ENCODE measurements at regions not wholly inside any gene's neighbourhood (a gene's known extent, or its start where the extent isn't known, plus 50 kb on each side); places are given as distances from the start of the nearest gene placed in this dataset.

DNA sequence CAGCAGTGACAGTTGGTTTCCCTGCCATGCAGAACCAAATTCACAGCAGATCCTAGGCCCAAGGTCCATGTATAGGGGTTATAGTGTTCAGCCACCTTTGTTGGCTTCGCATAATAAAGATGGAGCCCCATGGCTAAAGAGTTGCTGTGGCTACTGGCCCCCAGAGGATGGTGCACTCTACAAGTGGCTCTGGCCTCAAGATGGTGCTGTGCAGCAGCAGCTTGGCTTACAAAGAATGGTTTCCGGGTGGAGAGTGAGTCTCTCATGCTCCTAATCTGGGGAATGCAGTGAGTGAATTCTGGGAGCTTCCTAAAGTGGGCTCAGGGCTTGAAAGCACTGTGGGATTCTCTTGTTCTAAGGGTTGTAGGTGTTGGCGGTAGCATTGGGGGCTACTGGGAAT, 1199.7 kb downstream of the CNTNAP5 start:
- TF ChIP-seq, protein P1, sequence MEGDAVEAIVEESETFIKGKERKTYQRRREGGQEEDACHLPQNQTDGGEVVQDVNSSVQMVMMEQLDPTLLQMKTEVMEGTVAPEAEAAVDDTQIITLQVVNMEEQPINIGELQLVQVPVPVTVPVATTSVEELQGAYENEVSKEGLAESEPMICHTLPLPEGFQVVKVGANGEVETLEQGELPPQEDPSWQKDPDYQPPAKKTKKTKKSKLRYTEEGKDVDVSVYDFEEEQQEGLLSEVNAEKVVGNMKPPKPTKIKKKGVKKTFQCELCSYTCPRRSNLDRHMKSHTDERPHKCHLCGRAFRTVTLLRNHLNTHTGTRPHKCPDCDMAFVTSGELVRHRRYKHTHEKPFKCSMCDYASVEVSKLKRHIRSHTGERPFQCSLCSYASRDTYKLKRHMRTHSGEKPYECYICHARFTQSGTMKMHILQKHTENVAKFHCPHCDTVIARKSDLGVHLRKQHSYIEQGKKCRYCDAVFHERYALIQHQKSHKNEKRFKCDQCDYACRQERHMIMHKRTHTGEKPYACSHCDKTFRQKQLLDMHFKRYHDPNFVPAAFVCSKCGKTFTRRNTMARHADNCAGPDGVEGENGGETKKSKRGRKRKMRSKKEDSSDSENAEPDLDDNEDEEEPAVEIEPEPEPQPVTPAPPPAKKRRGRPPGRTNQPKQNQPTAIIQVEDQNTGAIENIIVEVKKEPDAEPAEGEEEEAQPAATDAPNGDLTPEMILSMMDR (IDR thresholded peaks at IDR 0.05): no peak
- peaks cover 48% of the 10 kb centered on the region for H3K9me3 Mint-ChIP-seq (ENCODE audit: unreplicated experiment)
- no peak overlapping the region for H3K4me3 Mint-ChIP-seq (ENCODE audit: unreplicated experiment)
- H3K27me3 Mint-ChIP-seq (ENCODE audit: unreplicated experiment): no peaks in the 10 kb centered on the region
- no peaks in the 10 kb centered on the region for H3K36me3 Mint-ChIP-seq (ENCODE audit: unreplicated experiment)
- no peak overlapping the region for H3K27ac Mint-ChIP-seq (ENCODE audit: unreplicated experiment)
- no peaks in the 10 kb centered on the region for H3K4me1 Mint-ChIP-seq (ENCODE audit: unreplicated experiment)
- DNase-seq (ENCODE audit: extremely low spot score, unreplicated experiment): no peak

DNA sequence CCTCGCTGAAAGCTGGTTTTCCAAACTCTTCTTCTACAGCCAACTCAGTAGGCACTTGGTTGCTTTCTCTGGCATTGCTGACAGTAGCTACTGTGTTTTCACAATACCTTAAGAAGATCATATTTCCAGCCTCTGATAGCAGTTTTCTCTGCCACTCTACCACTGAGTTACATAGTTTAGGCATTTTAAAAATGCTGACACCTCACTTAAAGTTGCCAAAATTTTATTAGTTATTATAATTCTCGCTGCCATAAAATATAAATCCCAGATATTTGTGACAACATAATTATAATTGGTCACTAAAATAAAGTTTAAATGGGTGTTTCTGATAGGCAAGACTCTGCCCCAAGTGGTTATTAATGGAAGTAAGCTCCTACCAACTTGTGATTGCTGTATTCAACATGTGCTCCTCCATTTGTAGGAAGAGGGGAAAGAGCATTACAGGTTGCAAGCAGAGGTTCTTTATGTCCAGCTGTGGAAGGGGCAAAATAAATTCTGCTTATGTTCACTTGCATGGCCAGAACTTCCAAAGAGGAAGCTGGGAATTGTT, 1202.8 kb downstream of the CNTNAP5 start:
- no peak for DNase-seq (ENCODE audit: extremely low spot score, unreplicated experiment)
- Mint-ChIP-seq H3K4me3 (ENCODE audit: unreplicated experiment) (no peak overlapping the region), H3K9me3 (ENCODE audit: unreplicated experiment) (peaks cover 22% of the 10 kb centered on the region), H3K27me3 (ENCODE audit: unreplicated experiment) (no peaks in the 10 kb centered on the region), H3K36me3 (ENCODE audit: unreplicated experiment) (no peaks in the 10 kb centered on the region), H3K27ac (ENCODE audit: unreplicated experiment) (no peak overlapping the region), H3K4me1 (ENCODE audit: unreplicated experiment) (no peaks in the 10 kb centered on the region)
- TF ChIP-seq, protein P1 (IDR thresholded peaks at IDR 0.05): no peak

DNA sequence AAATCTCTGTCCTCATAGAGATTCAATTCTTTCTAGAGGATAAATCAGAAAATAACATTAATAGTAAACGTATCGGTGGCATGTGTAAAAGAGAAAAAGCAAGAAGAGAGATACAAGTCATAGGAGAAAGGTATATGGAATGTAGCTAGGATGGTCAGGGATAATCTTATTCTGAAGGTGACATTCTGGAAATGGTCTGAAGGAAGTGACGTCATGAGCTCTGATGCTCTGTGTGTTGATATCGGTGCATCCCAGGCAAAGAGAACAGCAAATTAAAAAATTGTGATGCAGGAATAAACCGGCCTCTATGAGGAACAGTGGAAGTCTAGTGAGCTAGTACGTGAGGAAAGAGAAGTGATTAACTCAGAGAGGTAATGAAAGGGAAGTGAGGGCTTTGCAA, 1215.8 kb downstream of the CNTNAP5 start:
- no peak overlapping the region for H3K4me3 Mint-ChIP-seq (ENCODE audit: unreplicated experiment)
- no peak overlapping the region for H3K27ac Mint-ChIP-seq (ENCODE audit: unreplicated experiment)
- DNase-seq (ENCODE audit: extremely low spot score, unreplicated experiment): no peak
- TF ChIP-seq, protein P1 (IDR thresholded peaks at IDR 0.05): no peak
- H3K27me3 Mint-ChIP-seq (ENCODE audit: unreplicated experiment): no peaks in the 10 kb centered on the region
- peaks cover 3% of the 10 kb centered on the region for H3K9me3 Mint-ChIP-seq (ENCODE audit: unreplicated experiment)
- H3K4me1 Mint-ChIP-seq (ENCODE audit: unreplicated experiment): no peaks in the 10 kb centered on the region
- H3K36me3 Mint-ChIP-seq (ENCODE audit: unreplicated experiment): no peaks in the 10 kb centered on the region

DNA sequence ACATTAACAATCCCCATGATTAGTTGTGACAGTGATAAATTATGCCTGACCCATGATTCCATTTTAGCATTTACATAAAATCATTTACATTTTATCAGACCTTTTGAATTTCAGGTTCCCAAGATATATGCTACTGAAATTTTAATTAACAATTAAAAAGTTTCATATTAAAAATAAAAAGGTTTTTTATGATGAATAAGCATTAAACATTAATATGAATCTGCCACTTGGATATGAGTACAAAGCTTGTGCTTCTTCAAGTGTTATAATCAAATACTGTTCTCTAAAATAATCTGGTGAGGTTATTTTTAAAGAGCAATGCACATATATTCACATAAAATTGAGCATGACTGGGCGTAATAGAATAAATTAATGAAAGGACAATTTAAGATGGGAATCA, 1218.0 kb downstream of the CNTNAP5 start:
- no peak for DNase-seq (ENCODE audit: extremely low spot score, unreplicated experiment)
- H3K36me3 Mint-ChIP-seq (ENCODE audit: unreplicated experiment): no peaks in the 10 kb centered on the region
- H3K4me1 Mint-ChIP-seq (ENCODE audit: unreplicated experiment): no peaks in the 10 kb centered on the region
- TF ChIP-seq, protein P1 (IDR thresholded peaks at IDR 0.05): no peak
- no peak overlapping the region for H3K27ac Mint-ChIP-seq (ENCODE audit: unreplicated experiment)
- H3K27me3 Mint-ChIP-seq (ENCODE audit: unreplicated experiment): no peaks in the 10 kb centered on the region
- H3K4me3 Mint-ChIP-seq (ENCODE audit: unreplicated experiment): no peak overlapping the region
- no peaks in the 10 kb centered on the region for H3K9me3 Mint-ChIP-seq (ENCODE audit: unreplicated experiment)

DNA sequence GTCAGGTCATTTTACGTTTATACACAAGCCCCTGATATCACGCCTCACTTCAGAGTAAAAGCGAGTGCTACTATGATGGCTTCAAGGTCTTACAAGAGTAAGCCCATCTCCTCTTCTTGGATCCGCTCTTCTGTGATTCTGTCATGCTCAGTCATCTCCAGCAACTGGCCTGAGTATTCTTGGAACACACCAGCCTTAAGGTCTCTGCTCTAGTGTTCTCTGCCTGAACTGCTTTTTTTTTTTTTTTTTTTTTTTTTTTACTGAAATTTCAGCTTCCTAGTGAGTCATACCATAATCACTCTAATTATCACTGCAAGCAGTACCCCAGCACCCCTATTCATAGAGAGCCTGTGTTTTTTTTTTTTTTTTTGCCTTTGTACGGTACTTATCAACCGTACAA, 1228.9 kb downstream of the CNTNAP5 start:
- TF ChIP-seq, protein P1 (IDR thresholded peaks at IDR 0.05): no peak
- no peak for DNase-seq (ENCODE audit: extremely low spot score, unreplicated experiment)
- H3K27me3 Mint-ChIP-seq (ENCODE audit: unreplicated experiment): no peaks in the 10 kb centered on the region
- no peaks in the 10 kb centered on the region for H3K4me1 Mint-ChIP-seq (ENCODE audit: unreplicated experiment)
- no peaks in the 10 kb centered on the region for H3K36me3 Mint-ChIP-seq (ENCODE audit: unreplicated experiment)
- no peak overlapping the region for H3K27ac Mint-ChIP-seq (ENCODE audit: unreplicated experiment)
- H3K9me3 Mint-ChIP-seq (ENCODE audit: unreplicated experiment): no peaks in the 10 kb centered on the region
- H3K4me3 Mint-ChIP-seq (ENCODE audit: unreplicated experiment): no peak overlapping the region

All from osteocyte (in vitro differentiated cells).